ENCODE measurements at regions not wholly inside any gene's neighbourhood (a gene's known extent, or its start where the extent isn't known, plus 50 kb on each side); places are given as distances from the start of the nearest gene placed in this dataset.

- no peaks in the 10 kb centered on the region for H4K20me1 ChIP-seq (ENCODE audit: insufficient read depth, low read length)
- no peak overlapping the region for H3K9ac ChIP-seq (ENCODE audit: insufficient read depth, low read length, poor library complexity, severe bottlenecking)
- Mint-ChIP-seq H3K27ac (no peak overlapping the region), H3K4me1 (peaks cover 5% of the 10 kb centered on the region), H3K4me3 (no peak overlapping the region), H3K27me3 (ENCODE audit: low read depth in 3 of 3) (peaks cover 1% of the 10 kb centered on the region in 3 donors), H3K9me3 (peaks cover 0 to 4% (median 3%) of the 10 kb centered on the region in 7 donors), H3K36me3 (no peaks in the 10 kb centered on the region)
- no peak for DNase-seq
- H3K79me2 ChIP-seq (ENCODE audit: insufficient read depth, low read length) = no peaks in the 10 kb centered on the region
- intact Hi-C loops (cut with micrococcal nuclease) = no loop called here
- no peaks in the 10 kb centered on the region for H3K27me3 ChIP-seq (ENCODE audit: control insufficient read depth in 2 of 2, insufficient read depth in 2 of 2, low read length in 2 of 2)
- no peaks in the 10 kb centered on the region for H3K36me3 ChIP-seq (replicated peaks in 1 of 2; ENCODE audit: control insufficient read depth in 1 of 2, insufficient read depth in 2 of 2, low read length in 2 of 2)
- no peaks in the 10 kb centered on the region for H3K9me3 ChIP-seq (replicated peaks in 1 of 2; ENCODE audit: control insufficient read depth in 1 of 2, insufficient read depth in 1 of 2, low read length in 2 of 2)
- H3K4me1 ChIP-seq (ENCODE audit: control insufficient read depth in 1 of 2, insufficient read depth in 2 of 2, low read length in 2 of 2) = peaks cover 3 to 4% of the 10 kb centered on the region in 2 donors
- H3K4me2 ChIP-seq (replicated peaks; ENCODE audit: extremely low read depth, low read length, poor library complexity, severe bottlenecking) = no peak overlapping the region
- WGBS (ENCODE audit: insufficient coverage) = no CpG with 5 or more reads among the region's 1 CpG
- no peak overlapping the region for H2AFZ ChIP-seq (ENCODE audit: insufficient read depth, low read depth, low read length, poor library complexity, severe bottlenecking)
- no peak overlapping the region for H3K4me3 ChIP-seq (replicated peaks in 1 of 3; ENCODE audit: low read depth in 2 of 3, low read length in 3 of 3)
- H3K27ac ChIP-seq (ENCODE audit: low read depth in 1 of 2, low read length in 2 of 2) = no peak overlapping the region
- TF ChIP-seq CTCF (IDR thresholded peaks at IDR 0.05) = no peak
Measured at GRCh38 chr20:12152996-12153395, 235.3 kb downstream of the BTBD3 start.

GRCh38 chr20:12153628-12154027 is 235.9 kb downstream of the BTBD3 start:
- Histone ChIP-seq H3K4me1 (ENCODE audit: control insufficient read depth in 1 of 2, insufficient read depth in 2 of 2, low read length in 2 of 2) (peaks cover 3 to 4% of the 10 kb centered on the region in 2 donors), H3K9ac (ENCODE audit: insufficient read depth, low read length, poor library complexity, severe bottlenecking) (no peak overlapping the region), H3K4me2 (replicated peaks; ENCODE audit: extremely low read depth, low read length, poor library complexity, severe bottlenecking) (no peak overlapping the region), H3K4me3 (replicated peaks in 1 of 3; ENCODE audit: low read depth in 2 of 3, low read length in 3 of 3) (no peak overlapping the region), H2AFZ (ENCODE audit: insufficient read depth, low read depth, low read length, poor library complexity, severe bottlenecking) (no peak overlapping the region), H3K27me3 (ENCODE audit: control insufficient read depth in 2 of 2, insufficient read depth in 2 of 2, low read length in 2 of 2) (no peaks in the 10 kb centered on the region), H3K79me2 (ENCODE audit: insufficient read depth, low read length) (no peaks in the 10 kb centered on the region), H3K27ac (ENCODE audit: low read depth in 1 of 2, low read length in 2 of 2) (no peak overlapping the region), H3K9me3 (replicated peaks in 1 of 2; ENCODE audit: control insufficient read depth in 1 of 2, insufficient read depth in 1 of 2, low read length in 2 of 2) (no peaks in the 10 kb centered on the region), H4K20me1 (ENCODE audit: insufficient read depth, low read length) (no peaks in the 10 kb centered on the region), H3K36me3 (replicated peaks in 1 of 2; ENCODE audit: control insufficient read depth in 1 of 2, insufficient read depth in 2 of 2, low read length in 2 of 2) (no peaks in the 10 kb centered on the region)
- Mint-ChIP-seq H3K4me1 (peaks cover 5% of the 10 kb centered on the region), H3K27ac (no peak overlapping the region), H3K36me3 (no peaks in the 10 kb centered on the region), H3K27me3 (ENCODE audit: low read depth in 3 of 3) (peaks cover 1% of the 10 kb centered on the region in 3 donors), H3K9me3 (peaks cover 0 to 4% (median 2%) of the 10 kb centered on the region in 7 donors), H3K4me3 (no peak overlapping the region)
- intact Hi-C loops (cut with micrococcal nuclease) = no loop called here
- 100% methylated on average over 1 of the region's 2 CpGs for WGBS (ENCODE audit: insufficient coverage)
- no peak for DNase-seq
- no peak for TF ChIP-seq CTCF (IDR thresholded peaks at IDR 0.05)

Measured in CD14-positive monocyte (primary cell).